GM19324 (cell line): ENCODE measurements at regions not wholly inside any gene's neighbourhood (a gene's known extent, or its start where the extent isn't known, plus 50 kb on each side); places are given as distances from the start of the nearest gene placed in this dataset.

Experiments used
- ATAC-seq: cut with Tn5 transposase; IDR thresholded peaks from one replicate; pipeline ENCODE4 v1.9.1; 2021; ENCODE audit warnings: mild to moderate bottlenecking, moderate library complexity; ENCODE audit not compliant: unreplicated experiment, low FRiP score

GRCh38 chr3:22199095-22199494, 448.1 kb upstream of the ZNF385D start:
- ATAC-seq = no peak

GRCh38 chr3:22208844-22209243, 457.8 kb upstream of the ZNF385D start:
- ATAC-seq = no peak

GRCh38 chr3:22209578-22209977, 458.6 kb upstream of the ZNF385D start:
- no peak for ATAC-seq

GRCh38 chr3:22210693-22211092, 459.7 kb upstream of the ZNF385D start:
- no peak for ATAC-seq

GRCh38 chr3:22216601-22217000, 465.6 kb upstream of the ZNF385D start:
- no peak for ATAC-seq

GRCh38 chr3:22225161-22225560, 474.2 kb upstream of the ZNF385D start:
- no peak for ATAC-seq

- ATAC-seq = no peak
Measured at GRCh38 chr3:22228705-22229104, 477.7 kb upstream of the ZNF385D start.

GRCh38 chr3:22231061-22231460, 480.1 kb upstream of the ZNF385D start:
- ATAC-seq = no peak

GRCh38 chr3:22236490-22237270, 485.7 kb upstream of the ZNF385D start:
- ATAC-seq = peak; percentile 59

- ATAC-seq = no peak
Measured at GRCh38 chr3:22239011-22239410, 488.0 kb upstream of the ZNF385D start.

- no peak for ATAC-seq
Measured at GRCh38 chr3:22241110-22241509, 490.1 kb upstream of the ZNF385D start.

- no peak for ATAC-seq
Measured at GRCh38 chr3:22244761-22245521, 493.9 kb upstream of the ZNF385D start.

GRCh38 chr3:22245811-22246583, 495.0 kb upstream of the ZNF385D start:
- ATAC-seq = no peak

GRCh38 chr3:22249658-22250057, 498.6 kb upstream of the ZNF385D start:
- no peak for ATAC-seq

GRCh38 chr3:22257252-22257651, 506.2 kb upstream of the ZNF385D start:
- ATAC-seq = no peak

- no peak for ATAC-seq
Measured at GRCh38 chr3:22262386-22262785, 511.4 kb upstream of the ZNF385D start.

- no peak for ATAC-seq
Measured at GRCh38 chr3:22263042-22263441, 512.0 kb upstream of the ZNF385D start.

GRCh38 chr3:22265403-22265802, 514.4 kb upstream of the ZNF385D start:
- no peak for ATAC-seq

GRCh38 chr3:22269831-22270230, 518.8 kb upstream of the ZNF385D start:
- ATAC-seq = no peak

GRCh38 chr3:22276351-22276750, 525.3 kb upstream of the ZNF385D start:
- no peak for ATAC-seq

- no peak for ATAC-seq
Measured at GRCh38 chr3:22284559-22284958, 533.5 kb upstream of the ZNF385D start.
